Ectodermal cell (in vitro differentiated cells): ENCODE measurements at regions not wholly inside any gene's neighbourhood (a gene's known extent, or its start where the extent isn't known, plus 50 kb on each side); places are given as distances from the start of the nearest gene placed in this dataset.
A peak's percentile ranks its signal among the peaks of the same experiment; 100 is the strongest.
"Not testable (repeated sequence)": the region's sequence is repeated elsewhere in the genome, so short reads cannot be mapped to it uniquely, and the experiment has no call there.

Source experiments
- H3K27ac ChIP-seq: 2 replicates; pipeline ENCODE4 v1.7.0; 2013; ENCODE audit warnings: mild to moderate bottlenecking, low read depth, low read length; ENCODE audit not compliant: insufficient read depth, poor library complexity, severe bottlenecking
- H3K27me3 ChIP-seq: 2 replicates; pipeline ENCODE4 v1.7.0; 2013; ENCODE audit warnings: mild to moderate bottlenecking, low read length; ENCODE audit not compliant: insufficient read depth, control insufficient read depth, poor library complexity, severe bottlenecking
- H3K36me3 ChIP-seq: one replicate; pipeline ENCODE4 v1.7.0; 2013; ENCODE audit warnings: low read length; ENCODE audit not compliant: control insufficient read depth, insufficient read depth
- H3K4me1 ChIP-seq: one replicate; pipeline ENCODE4 v1.7.0; 2013; ENCODE audit warnings: low read length; ENCODE audit not compliant: control insufficient read depth, insufficient read depth
- H3K4me3 ChIP-seq: 2 replicates; pipeline ENCODE4 v1.7.0; 2013; ENCODE audit warnings: low read depth, low read length, control low read depth; ENCODE audit not compliant: insufficient read depth
- H3K9me3 ChIP-seq: 2 replicates; pipeline ENCODE4 v1.7.0; 2013; ENCODE audit warnings: mild to moderate bottlenecking, low read length, moderate library complexity; ENCODE audit not compliant: control insufficient read depth
- WGBS, 2 experiments: methylation state at CpG; one replicate each; pipeline ENCODE4 v1.1.7; 2013; ENCODE audit warnings: missing lambda C conversion rate in 2 of 2; 5-methylcytosine and 5-hydroxymethylcytosine counted together

GRCh38 chr6:28838634-28839442 lies 84.9 kb downstream of the TRIM27 start:
- WGBS, 2 experiments: 0% methylated on average over 42 to 43 of the region's 43 CpGs
- Histone ChIP-seq H3K4me3 (peak overlapping the region; percentile 99), H3K36me3 (no peaks in the 10 kb centered on the region), H3K4me1 (no peaks in the 10 kb centered on the region), H3K27me3 (peaks cover 24% of the 10 kb centered on the region), H3K9me3 (no peaks in the 10 kb centered on the region), H3K27ac (peak overlapping the region; percentile 55)

GRCh38 chr6:28839443-28840120 lies 84.2 kb downstream of the TRIM27 start:
- no peaks in the 10 kb centered on the region for H3K4me1 ChIP-seq
- peaks cover 24% of the 10 kb centered on the region for H3K27me3 ChIP-seq
- H3K27ac ChIP-seq: no peak overlapping the region
- H3K4me3 ChIP-seq: peak overlapping the region; percentile 99
- H3K9me3 ChIP-seq: no peaks in the 10 kb centered on the region
- no peaks in the 10 kb centered on the region for H3K36me3 ChIP-seq
- 1 to 15% methylated on average over 7 to 8 of the region's 9 CpGs for WGBS, 2 experiments

DNA sequence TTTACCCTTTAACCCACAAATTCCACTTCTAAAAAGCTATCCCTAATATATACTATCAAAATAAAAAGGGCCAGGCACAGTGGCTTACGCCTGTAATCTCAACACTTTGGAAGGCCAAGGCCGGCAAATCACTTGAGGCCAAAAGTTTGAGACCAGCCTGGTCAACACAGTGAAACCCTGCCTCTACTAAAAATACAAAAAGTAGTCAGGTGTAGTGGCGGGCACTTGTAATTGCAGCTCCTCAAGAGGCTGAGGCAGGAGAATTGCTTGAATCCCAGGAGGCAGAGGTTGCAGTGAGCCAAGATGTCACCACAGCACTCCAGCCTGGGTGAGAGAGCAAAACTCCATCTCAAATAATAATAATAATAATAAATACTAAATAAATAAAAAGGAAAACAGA lies 82.5 kb downstream of the TRIM27 start:
- 46 to 56% methylated on average over 3 of the region's 3 CpGs for WGBS, 2 experiments
- no peak overlapping the region for H3K4me3 ChIP-seq
- H3K9me3 ChIP-seq: no peaks in the 10 kb centered on the region
- H3K4me1 ChIP-seq: no peaks in the 10 kb centered on the region
- no peak overlapping the region for H3K27ac ChIP-seq
- H3K27me3 ChIP-seq: peaks cover 24% of the 10 kb centered on the region
- H3K36me3 ChIP-seq: no peaks in the 10 kb centered on the region

GRCh38 chr6:28848756-28849155 lies 75.0 kb downstream of the TRIM27 start:
- H3K27ac ChIP-seq: not testable (repeated sequence)
- WGBS, 2 experiments: 68% methylated on average over 7 of the region's 7 CpGs

More at GRCh38 chr6:28848756-28849155, 75.0 kb downstream of the TRIM27 start:
- not testable (repeated sequence) for H3K27me3 ChIP-seq, H3K9me3 ChIP-seq, H3K4me3 ChIP-seq, H3K4me1 ChIP-seq, H3K36me3 ChIP-seq
